ENCODE measurements at regions not wholly inside any gene's neighbourhood (a gene's known extent, or its start where the extent isn't known, plus 50 kb on each side); places are given as distances from the start of the nearest gene placed in this dataset.
"Not testable (repeated sequence)": the region's sequence is repeated elsewhere in the genome, so short reads cannot be mapped to it uniquely, and the experiment has no call there.

DNA sequence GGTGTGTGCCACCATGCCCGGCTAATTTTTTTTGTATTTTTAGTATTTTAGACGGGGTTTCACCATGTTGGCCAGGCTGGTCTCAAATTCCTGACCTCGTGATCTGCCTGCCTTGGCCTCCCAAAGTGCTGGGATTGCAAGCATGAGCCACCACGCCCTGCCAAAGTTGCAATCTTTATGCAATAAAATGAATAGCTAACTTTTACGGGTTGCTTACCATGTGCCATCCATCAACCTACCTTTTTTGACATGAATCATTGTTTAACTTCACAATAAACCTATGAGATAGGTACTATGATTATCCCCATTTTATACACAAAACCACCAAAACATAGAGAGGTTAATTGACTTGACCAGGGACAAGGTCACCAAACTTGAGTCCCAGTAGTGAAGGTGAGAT, 118.8 kb upstream of the HAND1 start:
- TF ChIP-seq POLR2AphosphoS5 (IDR thresholded peaks at IDR 0.05; ENCODE audit: borderline replicate concordance, low read depth, low read length); EZH2 (IDR thresholded peaks at IDR 0.05); FOXP2 (optimal IDR thresholded peaks at IDR 0.05; ENCODE audit: control extremely low read depth, extremely low read length, insufficient read depth): not testable (repeated sequence)
